Transverse colon (tissue), 4 donors: ENCODE measurements at regions not wholly inside any gene's neighbourhood (a gene's known extent, or its start where the extent isn't known, plus 50 kb on each side); places are given as distances from the start of the nearest gene placed in this dataset.

Experiments
- DNase-seq: peaks from one replicate; pipeline ENCODE4 v3.0.0-alpha.2; 2019
- H3K27ac ChIP-seq, 4 donors: fragments of 200-600 bp; sonication (generic); 2 replicates each; pipeline ENCODE4 v1.5.1; 2016 to 2018; ENCODE audit warnings: inconsistent platforms in 4 of 4
- H3K27me3 ChIP-seq: fragments of 200-600 bp; sonication (generic); 2 replicates; pipeline ENCODE4 v1.5.1; 2017; ENCODE audit warnings: inconsistent platforms
- H3K36me3 ChIP-seq, 4 donors: fragments of 200-600 bp; sonication (generic); 2 replicates each; pipeline ENCODE4 v1.5.1; 2017 to 2019; ENCODE audit warnings: inconsistent platforms in 4 of 4
- H3K4me1 ChIP-seq, 4 donors: fragments of 200-600 bp; sonication (generic); 2 replicates each; pipeline ENCODE4 v1.5.1; 2017 to 2020; ENCODE audit warnings: inconsistent platforms in 4 of 4
- H3K4me3 ChIP-seq, 4 donors: fragments of 200-600 bp; sonication (generic); 1 replicate in 1 of 4; 2 replicates in 3 of 4; pipeline versions ENCODE4 v1.5.1 to v1.6.1; 2017 to 2019; ENCODE audit warnings: inconsistent platforms in 4 of 4
- H3K9me3 ChIP-seq, 2 donors: fragments of 200-600 bp; sonication (generic); 2 replicates each; pipeline ENCODE4 v1.5.1; 2017 to 2019; ENCODE audit warnings: inconsistent platforms in 2 of 2
- EP300 ChIP-seq: sonication (generic); formaldehyde crosslinking; IDR thresholded peaks from one replicate; pipeline ENCODE4 v1.6.1; 2017; ENCODE audit warnings: antibody characterized with exemption, low read depth
- POLR2A ChIP-seq: fragments of 450-650 bp; IDR thresholded peaks from one replicate; pipeline ENCODE4 v1.6.1; 2016; ENCODE audit warnings: antibody characterized with exemption, mild to moderate bottlenecking, moderate library complexity
- POLR2AphosphoS5 ChIP-seq, 3 donors: sonication (generic); formaldehyde crosslinking; IDR thresholded peaks; one replicate each; pipeline ENCODE4 v1.6.1; 2016; ENCODE audit warnings: antibody characterized with exemption in 3 of 3
- WGBS, 2 donors: methylation state at CpG; one replicate each; pipeline ENCODE4 v1.1.5; 2018; ENCODE audit warnings: low coverage in 1 of 2; 5-methylcytosine and 5-hydroxymethylcytosine counted together
- in situ Hi-C, 4 donors: fragments of 200-750 bp; cut with MboI; loops; one replicate each; pipeline versions ENCODE4 v1.15.0 to v1.15.1; 2017; ENCODE audit warnings: low sequenced_read_pairs in 3 of 4, low pct_ligation_motif_present in 1 of 4, low pct_unique_long_range_greater_than_20kb in 1 of 4
- intact Hi-C: fragments of 100-400 bp; cut with DNase I; formaldehyde crosslinking; loops from one replicate; pipeline ENCODE4 v1.15.1; 2023; ENCODE audit warnings: low total_unique reads
- TF ChIP-seq, protein P1 (sequence below), 5 experiments: fragments of 200-600 bp in 3 of 5; fragments of 450-650 bp in 2 of 5; sonication (generic) in 3 of 5; IDR thresholded peaks; 1 replicate in 2 of 5; 2 replicates in 3 of 5; pipeline ENCODE4 v1.5.1; 2016 to 2017; ENCODE audit warnings: antibody characterized with exemption in 5 of 5, inconsistent platforms in 3 of 5, mild to moderate bottlenecking in 2 of 5, moderate library complexity in 1 of 5

DNA sequence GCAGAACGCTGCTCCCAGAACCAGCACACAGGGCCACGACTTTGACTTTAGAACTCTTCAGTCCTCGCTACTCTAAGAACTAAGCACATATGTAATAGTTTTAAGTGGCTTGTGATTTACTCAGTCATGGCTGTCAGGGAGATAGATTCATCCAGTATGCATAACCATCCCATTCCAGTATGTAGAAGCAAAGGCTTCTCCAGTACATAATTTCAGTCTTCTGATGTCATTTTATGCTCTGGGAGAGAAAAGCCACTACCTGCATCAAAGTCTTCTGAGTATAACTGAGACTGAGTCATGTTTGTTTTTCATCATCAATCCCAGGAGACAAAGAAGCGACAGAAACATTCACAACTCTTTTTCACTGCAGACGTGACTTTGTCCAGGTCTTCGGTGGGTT, 885.7 kb downstream of the PLA2G4A start:
- no peaks in the 10 kb centered on the region for H3K36me3 ChIP-seq
- DNase-seq, result no peak
- no peaks in the 10 kb centered on the region for H3K27me3 ChIP-seq
- no peak overlapping the region for H3K4me3 ChIP-seq
- WGBS, 2 donors, result 72 to 83% methylated on average over 4 to 6 of the region's 6 CpGs
- H3K4me1 ChIP-seq, result no peaks in the 10 kb centered on the region
- intact Hi-C loops, result no loop called here
- in situ Hi-C loops, result no loop called here
- no peaks in the 10 kb centered on the region for H3K9me3 ChIP-seq
- TF ChIP-seq EP300 (no peak), POLR2AphosphoS5 (IDR thresholded peaks at IDR 0.05) (no peak), POLR2A (no peak)
- TF ChIP-seq, protein P1, sequence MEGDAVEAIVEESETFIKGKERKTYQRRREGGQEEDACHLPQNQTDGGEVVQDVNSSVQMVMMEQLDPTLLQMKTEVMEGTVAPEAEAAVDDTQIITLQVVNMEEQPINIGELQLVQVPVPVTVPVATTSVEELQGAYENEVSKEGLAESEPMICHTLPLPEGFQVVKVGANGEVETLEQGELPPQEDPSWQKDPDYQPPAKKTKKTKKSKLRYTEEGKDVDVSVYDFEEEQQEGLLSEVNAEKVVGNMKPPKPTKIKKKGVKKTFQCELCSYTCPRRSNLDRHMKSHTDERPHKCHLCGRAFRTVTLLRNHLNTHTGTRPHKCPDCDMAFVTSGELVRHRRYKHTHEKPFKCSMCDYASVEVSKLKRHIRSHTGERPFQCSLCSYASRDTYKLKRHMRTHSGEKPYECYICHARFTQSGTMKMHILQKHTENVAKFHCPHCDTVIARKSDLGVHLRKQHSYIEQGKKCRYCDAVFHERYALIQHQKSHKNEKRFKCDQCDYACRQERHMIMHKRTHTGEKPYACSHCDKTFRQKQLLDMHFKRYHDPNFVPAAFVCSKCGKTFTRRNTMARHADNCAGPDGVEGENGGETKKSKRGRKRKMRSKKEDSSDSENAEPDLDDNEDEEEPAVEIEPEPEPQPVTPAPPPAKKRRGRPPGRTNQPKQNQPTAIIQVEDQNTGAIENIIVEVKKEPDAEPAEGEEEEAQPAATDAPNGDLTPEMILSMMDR (IDR thresholded peaks at IDR 0.05), result no peak
- H3K27ac ChIP-seq, result no peak overlapping the region

DNA sequence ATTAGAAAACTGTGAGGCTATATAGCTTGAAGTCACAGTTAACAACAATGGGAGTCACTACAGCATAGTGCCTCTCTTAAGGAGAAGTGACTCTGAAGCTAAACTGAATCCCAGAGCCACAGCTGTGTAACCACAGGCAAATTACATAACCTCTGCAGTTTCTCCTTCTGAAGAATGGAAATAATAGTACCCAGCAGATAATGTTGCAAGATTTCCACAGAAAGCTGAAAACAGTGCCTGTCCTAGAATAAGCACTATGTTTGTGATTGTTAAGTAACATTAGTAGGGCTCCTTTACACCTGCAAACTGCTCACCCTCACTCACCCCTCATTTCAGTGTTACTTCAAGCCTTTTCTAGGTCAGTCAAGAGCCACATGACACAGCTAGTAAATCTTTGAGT, 886.7 kb downstream of the PLA2G4A start:
- Histone ChIP-seq H3K4me1 (no peaks in the 10 kb centered on the region), H3K36me3 (no peaks in the 10 kb centered on the region), H3K27ac (no peak overlapping the region), H3K27me3 (no peaks in the 10 kb centered on the region), H3K4me3 (no peak overlapping the region), H3K9me3 (no peaks in the 10 kb centered on the region)
- in situ Hi-C loops, result no loop called here
- no peak for DNase-seq
- intact Hi-C loops, result no loop called here
- TF ChIP-seq EP300 (no peak), POLR2AphosphoS5 (IDR thresholded peaks at IDR 0.05) (no peak), POLR2A (no peak)
- TF ChIP-seq, protein P1 (IDR thresholded peaks at IDR 0.05), result no peak

DNA sequence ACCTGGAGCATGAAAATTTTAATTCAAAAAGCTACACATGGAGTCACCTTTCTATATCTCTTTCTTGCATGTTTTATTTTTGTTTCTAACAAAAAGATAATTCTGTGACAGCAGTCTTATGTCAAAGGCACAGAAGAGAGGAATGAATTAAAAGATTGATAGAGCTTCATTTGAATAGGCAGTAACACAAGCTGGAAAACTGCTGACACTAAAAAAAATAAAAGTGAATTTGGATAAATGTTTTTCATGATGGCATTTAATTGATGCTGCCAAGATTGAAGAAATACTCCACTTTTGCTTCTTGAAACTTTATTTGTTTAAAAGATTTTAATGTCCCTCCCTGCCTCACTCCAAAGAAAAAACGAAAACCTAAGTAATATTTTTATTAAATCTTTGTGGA, 887.4 kb downstream of the PLA2G4A start:
- WGBS, 2 donors, result 40 to 48% methylated on average over 1 of the region's 1 CpG
- intact Hi-C loops, result no loop called here
- Histone ChIP-seq H3K4me3 (no peak overlapping the region), H3K27ac (no peak overlapping the region), H3K9me3 (no peaks in the 10 kb centered on the region), H3K36me3 (no peaks in the 10 kb centered on the region), H3K4me1 (no peaks in the 10 kb centered on the region), H3K27me3 (no peaks in the 10 kb centered on the region)
- no peak for DNase-seq
- TF ChIP-seq, protein P1 (IDR thresholded peaks at IDR 0.05), result no peak
- no peak for TF ChIP-seq POLR2AphosphoS5 (IDR thresholded peaks at IDR 0.05)
- TF ChIP-seq POLR2A, result no peak
- no peak for TF ChIP-seq EP300
- in situ Hi-C loops, result no loop called here

DNA sequence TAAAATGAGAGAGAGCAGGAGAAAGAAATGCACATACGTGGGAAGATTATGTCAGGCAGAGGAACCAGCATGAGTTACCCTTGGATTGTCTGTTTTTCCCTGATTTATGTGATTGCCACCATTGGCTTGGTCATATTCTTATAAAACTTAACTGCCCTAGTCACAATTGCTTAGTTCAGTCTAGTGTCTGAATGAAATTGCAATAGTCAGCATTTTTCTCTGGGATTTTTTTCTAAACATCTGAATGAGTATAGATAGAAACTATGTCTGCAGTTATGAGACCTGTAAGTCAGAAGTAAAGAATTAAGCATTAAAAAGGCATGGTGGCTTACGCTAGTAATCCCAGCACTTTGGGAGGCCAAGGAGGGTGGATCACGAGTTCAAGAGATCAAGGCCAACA, 889.8 kb downstream of the PLA2G4A start:
- no peaks in the 10 kb centered on the region for H3K4me1 ChIP-seq
- 69 to 72% methylated on average over 3 of the region's 3 CpGs for WGBS, 2 donors
- in situ Hi-C loops, result no loop called here
- no peaks in the 10 kb centered on the region for H3K9me3 ChIP-seq
- no peak overlapping the region for H3K27ac ChIP-seq
- intact Hi-C loops, result no loop called here
- DNase-seq, result no peak
- no peak overlapping the region for H3K4me3 ChIP-seq
- H3K27me3 ChIP-seq, result no peaks in the 10 kb centered on the region
- TF ChIP-seq POLR2A (no peak), POLR2AphosphoS5 (IDR thresholded peaks at IDR 0.05) (no peak)
- no peaks in the 10 kb centered on the region for H3K36me3 ChIP-seq

DNA sequence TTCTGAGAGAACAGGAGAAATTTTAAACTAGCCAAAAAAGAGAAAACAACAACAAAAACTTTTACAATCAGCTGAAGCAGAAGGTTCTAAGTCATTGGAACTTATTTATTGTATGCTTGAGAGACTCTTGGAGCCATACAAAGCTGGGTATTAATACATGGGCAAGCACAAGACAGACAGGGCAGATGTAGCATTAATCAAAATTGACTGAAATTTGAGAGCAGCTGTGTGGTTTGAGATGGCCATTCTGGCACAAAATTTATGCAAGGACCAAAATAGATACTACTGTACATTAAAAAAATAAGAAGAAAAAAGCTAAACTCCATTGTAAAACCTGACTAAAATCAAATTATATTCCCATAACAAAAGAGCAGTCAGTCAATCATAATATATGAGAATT, 892.5 kb downstream of the PLA2G4A start:
- H3K36me3 ChIP-seq, result no peaks in the 10 kb centered on the region
- H3K9me3 ChIP-seq, result no peaks in the 10 kb centered on the region
- intact Hi-C loops, result no loop called here
- no peak for DNase-seq
- in situ Hi-C loops, result no loop called here
- TF ChIP-seq POLR2AphosphoS5 (IDR thresholded peaks at IDR 0.05), result no peak
- TF ChIP-seq, protein P1 (IDR thresholded peaks at IDR 0.05), result no peak
- no peaks in the 10 kb centered on the region for H3K4me1 ChIP-seq
- no peak overlapping the region for H3K27ac ChIP-seq
- no peaks in the 10 kb centered on the region for H3K27me3 ChIP-seq
- H3K4me3 ChIP-seq, result no peak overlapping the region
